ENCODE measurements at regions not wholly inside any gene's neighbourhood (a gene's known extent, or its start where the extent isn't known, plus 50 kb on each side); places are given as distances from the start of the nearest gene placed in this dataset.
"Not testable (repeated sequence)": the region's sequence is repeated elsewhere in the genome, so short reads cannot be mapped to it uniquely, and the experiment has no call there.

GRCh38 chr15:34633602-34634001 is 50.2 kb upstream of the GOLGA8B start:
- DNase-seq (ENCODE audit: low spot score); H3K9ac ChIP-seq (ENCODE audit: insufficient read depth, low read depth, low read length); BruUV-seq (replicated peaks); POLR2A ChIA-PET; H3K27me3 ChIP-seq (ENCODE audit: control insufficient read depth in 1 of 2, insufficient read depth in 2 of 2, low read length in 2 of 2); H2AFZ ChIP-seq (ENCODE audit: low read length); ATAC-seq; H3K79me2 ChIP-seq (ENCODE audit: insufficient read depth, low read length); H3K36me3 ChIP-seq (replicated peaks in 1 of 2; ENCODE audit: control insufficient read depth in 1 of 2, insufficient read depth in 2 of 2, low read length in 2 of 2); H4K20me1 ChIP-seq (ENCODE audit: insufficient read depth, low read length); H3K4me1 ChIP-seq (ENCODE audit: insufficient read depth, low read length); H3K27ac ChIP-seq (ENCODE audit: extremely low read length, insufficient read depth, low read length); CTCF ChIA-PET (ENCODE audit: low intra/inter-chr PET ratio, low total read pairs); H3K4me2 ChIP-seq (ENCODE audit: low read depth, low read length); FAIRE-seq; H3K4me3 ChIP-seq (replicated peaks in 1 of 3; ENCODE audit: insufficient read depth in 1 of 3, low read depth in 2 of 3, low read length in 3 of 3); intact Hi-C loops (cut with micrococcal nuclease; ENCODE audit: unreplicated experiment); H3K9me3 ChIP-seq (ENCODE audit: low read length); in situ Hi-C loops (cut with HindIII; ENCODE audit: extremely low pct_ligation_motif_present, low pct_unique_long_range_greater_than_20kb): not testable (repeated sequence)
- WGBS (ENCODE audit: low lambda C conversion rate) = 7% methylated on average over 4 of the region's 4 CpGs
